ENCODE measurements at regions not wholly inside any gene's neighbourhood (a gene's known extent, or its start where the extent isn't known, plus 50 kb on each side); places are given as distances from the start of the nearest gene placed in this dataset.

DNA sequence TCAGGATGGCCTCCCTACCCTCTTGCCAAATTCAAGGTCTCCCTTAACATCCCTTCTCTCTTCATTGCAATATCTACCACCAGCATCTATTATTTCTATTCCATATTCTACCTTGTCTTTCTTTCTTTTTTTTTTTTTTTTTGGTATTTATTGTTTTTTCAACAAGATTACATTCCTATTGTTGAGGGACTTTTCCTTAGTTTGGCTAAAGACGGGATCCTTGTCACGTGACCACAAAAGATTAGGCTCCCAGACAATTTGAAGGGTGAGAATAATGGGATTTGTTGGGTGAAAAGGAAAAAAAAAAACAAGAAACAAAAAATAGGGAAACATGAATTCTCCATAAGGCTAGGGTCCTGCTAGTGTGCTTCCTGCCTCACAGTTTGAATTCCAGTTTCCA lies 124.3 kb upstream of the MCHR2 start:
- no peak overlapping the region for H3K4me3 ChIP-seq (ENCODE audit: low read depth, low read length)
- TF ChIP-seq, protein P1, sequence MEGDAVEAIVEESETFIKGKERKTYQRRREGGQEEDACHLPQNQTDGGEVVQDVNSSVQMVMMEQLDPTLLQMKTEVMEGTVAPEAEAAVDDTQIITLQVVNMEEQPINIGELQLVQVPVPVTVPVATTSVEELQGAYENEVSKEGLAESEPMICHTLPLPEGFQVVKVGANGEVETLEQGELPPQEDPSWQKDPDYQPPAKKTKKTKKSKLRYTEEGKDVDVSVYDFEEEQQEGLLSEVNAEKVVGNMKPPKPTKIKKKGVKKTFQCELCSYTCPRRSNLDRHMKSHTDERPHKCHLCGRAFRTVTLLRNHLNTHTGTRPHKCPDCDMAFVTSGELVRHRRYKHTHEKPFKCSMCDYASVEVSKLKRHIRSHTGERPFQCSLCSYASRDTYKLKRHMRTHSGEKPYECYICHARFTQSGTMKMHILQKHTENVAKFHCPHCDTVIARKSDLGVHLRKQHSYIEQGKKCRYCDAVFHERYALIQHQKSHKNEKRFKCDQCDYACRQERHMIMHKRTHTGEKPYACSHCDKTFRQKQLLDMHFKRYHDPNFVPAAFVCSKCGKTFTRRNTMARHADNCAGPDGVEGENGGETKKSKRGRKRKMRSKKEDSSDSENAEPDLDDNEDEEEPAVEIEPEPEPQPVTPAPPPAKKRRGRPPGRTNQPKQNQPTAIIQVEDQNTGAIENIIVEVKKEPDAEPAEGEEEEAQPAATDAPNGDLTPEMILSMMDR (conservative IDR thresholded peaks at IDR 0.05; ENCODE audit: low read depth, low read length) = no peak
- no peak for DNase-seq (ENCODE audit: low read depth)

DNA sequence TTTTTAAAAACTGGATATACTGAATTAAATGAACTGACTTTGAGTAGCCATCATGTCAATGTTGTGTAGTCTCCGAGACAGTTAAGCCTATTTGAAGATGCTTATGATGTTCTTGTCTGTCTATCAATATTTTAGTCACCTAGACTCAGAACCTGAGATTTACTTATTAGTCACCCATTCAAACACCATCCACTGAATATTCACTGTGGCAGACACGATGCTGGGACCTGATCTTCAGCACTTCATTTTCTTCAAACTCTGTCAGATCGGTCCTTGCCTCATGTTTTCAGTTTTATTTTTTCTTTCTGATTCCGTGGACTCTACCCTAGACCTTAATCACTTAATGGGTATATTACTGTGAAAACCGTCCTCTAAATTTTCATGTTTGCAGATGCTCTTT lies 123.7 kb upstream of the MCHR2 start:
- H3K4me3 ChIP-seq (ENCODE audit: low read depth, low read length) = no peak overlapping the region
- DNase-seq (ENCODE audit: low read depth) = no peak
- TF ChIP-seq, protein P1 (conservative IDR thresholded peaks at IDR 0.05; ENCODE audit: low read depth, low read length) = no peak

DNA sequence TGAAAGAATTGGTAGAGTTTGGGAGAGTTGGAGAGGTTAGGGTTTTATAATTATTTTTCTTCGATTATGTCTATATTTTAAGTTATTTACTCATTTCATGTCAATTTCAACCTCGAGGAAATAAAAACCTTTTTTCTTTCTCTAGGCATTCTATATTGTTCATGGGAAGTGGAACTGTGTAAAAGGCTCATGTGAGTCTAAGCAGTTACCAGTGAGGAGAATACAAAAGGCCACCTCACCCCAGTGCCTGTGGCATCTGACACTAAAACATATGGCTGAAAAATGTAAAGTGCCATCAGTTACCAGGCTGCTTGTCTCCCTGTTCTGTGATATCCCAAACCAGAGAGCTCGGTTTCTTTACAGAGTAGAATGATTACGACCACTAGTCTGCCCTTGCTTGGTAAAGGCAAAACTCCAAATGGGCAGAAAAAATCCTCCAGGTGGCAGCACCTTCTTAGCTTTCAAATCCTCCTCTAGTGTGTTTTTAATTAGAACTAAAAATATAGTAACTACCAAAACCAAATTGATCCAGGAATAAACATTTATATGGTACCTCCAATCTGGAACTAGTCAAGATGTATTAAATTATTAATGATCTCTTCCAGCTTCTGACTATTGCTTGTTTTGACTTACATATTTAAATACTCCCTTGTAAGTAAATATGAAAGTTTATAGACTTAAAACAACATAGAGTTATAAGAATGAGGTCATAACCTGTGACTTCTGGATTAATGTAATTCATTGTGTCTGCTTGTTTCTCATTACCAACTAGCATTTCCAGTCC lies 122.6 kb upstream of the MCHR2 start:
- TF ChIP-seq, protein P1 (conservative IDR thresholded peaks at IDR 0.05; ENCODE audit: low read depth, low read length) = peak; percentile 86
- no peak overlapping the region for H3K4me3 ChIP-seq (ENCODE audit: low read depth, low read length)
- peak; percentile 90 for DNase-seq (ENCODE audit: low read depth)

DNA sequence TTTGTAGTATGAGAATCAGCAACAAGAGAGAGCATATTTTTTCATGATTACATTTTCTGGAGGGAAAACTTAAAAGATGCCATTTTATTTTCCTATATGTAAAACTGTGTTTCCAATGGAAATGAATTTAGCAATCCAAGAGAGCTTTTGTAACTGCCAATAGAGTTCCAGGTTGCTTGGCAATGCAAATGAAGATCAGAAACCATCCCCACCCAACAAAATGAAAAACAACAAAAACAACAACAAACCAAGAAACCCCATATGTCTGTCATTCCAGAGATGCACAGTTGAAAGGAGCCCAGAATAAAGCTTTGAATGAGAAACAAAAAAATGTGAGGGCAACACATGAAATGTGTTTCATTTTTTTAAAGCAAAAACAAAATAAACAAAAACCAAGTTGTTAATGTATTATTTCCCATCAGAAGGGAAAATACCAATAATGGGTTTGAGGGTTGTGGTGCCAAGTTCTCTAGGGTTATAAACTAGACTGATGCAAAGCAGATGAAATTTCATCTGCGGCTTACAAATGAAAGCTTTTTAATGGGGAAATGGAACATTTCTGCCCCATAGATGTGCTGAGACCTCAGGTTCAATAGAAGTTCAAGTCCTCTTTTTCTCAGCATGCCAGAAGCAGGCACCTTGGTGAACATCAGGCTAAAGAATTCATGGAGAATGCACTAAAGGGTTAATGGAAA lies 121.5 kb upstream of the MCHR2 start:
- TF ChIP-seq, protein P1 (conservative IDR thresholded peaks at IDR 0.05; ENCODE audit: low read depth, low read length) = no peak
- no peak overlapping the region for H3K4me3 ChIP-seq (ENCODE audit: low read depth, low read length)
- no peak for DNase-seq (ENCODE audit: low read depth)

DNA sequence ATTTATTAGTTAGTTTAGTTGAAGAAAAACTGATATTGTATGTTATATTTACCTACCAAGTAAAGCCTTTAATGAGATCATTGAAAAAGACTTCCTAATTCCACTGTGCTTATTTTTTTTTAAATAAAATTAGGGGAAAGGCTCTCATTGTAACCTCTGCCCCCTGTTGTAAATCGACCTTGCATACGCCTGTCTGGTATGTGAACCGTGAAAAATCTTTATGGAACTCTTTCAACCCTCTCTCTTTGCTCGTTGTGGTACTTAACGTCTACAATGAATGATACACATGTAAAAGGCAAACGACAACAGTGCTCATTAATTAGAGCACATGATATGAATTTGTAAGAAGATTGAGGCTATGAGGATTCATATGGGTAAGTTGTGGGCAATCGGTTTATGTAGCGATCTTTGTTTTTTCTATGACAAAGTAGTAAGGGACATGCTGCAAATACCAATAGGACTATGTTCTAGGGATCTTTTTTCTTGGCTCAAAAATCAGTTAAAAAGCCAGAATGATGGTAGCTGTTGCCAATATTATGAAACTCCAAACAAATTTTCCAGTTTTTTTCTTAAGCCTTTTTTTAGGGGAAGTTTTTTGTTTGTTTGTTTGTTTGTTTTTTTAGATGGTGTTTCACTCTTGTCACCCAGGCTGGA lies 119.0 kb upstream of the MCHR2 start:
- TF ChIP-seq, protein P1 (conservative IDR thresholded peaks at IDR 0.05; ENCODE audit: low read depth, low read length) = no peak
- DNase-seq (ENCODE audit: low read depth) = no peak
- H3K4me3 ChIP-seq (ENCODE audit: low read depth, low read length) = no peak overlapping the region

DNA sequence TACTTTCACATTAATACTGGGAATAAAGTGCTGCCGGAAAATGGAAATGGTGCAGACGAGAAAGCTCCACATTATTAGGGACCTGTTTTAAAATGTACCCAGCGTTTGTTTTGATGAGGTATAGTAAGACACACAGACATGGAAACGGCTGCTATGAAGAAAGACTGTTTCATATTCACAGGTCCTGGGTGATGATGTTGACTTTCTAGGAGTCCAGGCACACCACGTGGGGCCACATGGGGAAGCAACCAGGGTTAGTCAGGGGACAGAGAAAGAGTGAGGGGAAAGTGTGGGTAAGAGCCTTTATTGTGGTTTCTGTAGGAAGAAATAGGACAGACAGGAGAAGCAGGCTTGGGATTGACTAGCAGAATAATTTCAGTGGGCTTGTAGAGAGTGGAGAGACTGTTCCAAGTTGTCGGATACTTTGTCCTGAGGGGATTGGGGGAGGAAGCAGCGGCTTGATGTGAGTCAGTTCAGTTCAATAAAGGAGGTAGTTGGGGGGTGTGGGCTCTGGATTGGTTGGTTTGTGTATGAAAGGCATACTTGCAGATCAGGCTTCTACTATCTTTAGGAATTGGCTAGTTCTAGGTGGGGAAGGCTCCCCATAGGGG lies 112.0 kb upstream of the MCHR2 start:
- TF ChIP-seq, protein P1 (conservative IDR thresholded peaks at IDR 0.05; ENCODE audit: low read depth, low read length) = no peak
- no peak for DNase-seq (ENCODE audit: low read depth)
- no peak overlapping the region for H3K4me3 ChIP-seq (ENCODE audit: low read depth, low read length)

Measured in choroid plexus epithelial cell (primary cell).